Keratinocyte (primary cell): ENCODE measurements at regions not wholly inside any gene's neighbourhood (a gene's known extent, or its start where the extent isn't known, plus 50 kb on each side); places are given as distances from the start of the nearest gene placed in this dataset.

Experiments used
- DNase-seq: peaks from one replicate; pipeline ENCODE4 v3.0.0-alpha.2; 2011; ENCODE audit warnings: low read depth, missing footprints, low spot score
- FAIRE-seq: peaks from 2 replicates; lab custom pipeline; 2011; peaks lifted over from hg19 to GRCh38; lab: Jason Lieb, UNC
- H2AFZ ChIP-seq: 2 replicates; pipeline ENCODE4 v1.6.0; 2012; ENCODE audit warnings: low read length, control low read depth, inconsistent platforms; ENCODE audit not compliant: control insufficient read depth
- H3K27ac ChIP-seq: 2 replicates; pipeline ENCODE4 v1.5.1; 2011; ENCODE audit warnings: low read length; ENCODE audit not compliant: control insufficient read depth, insufficient read depth
- H3K27me3 ChIP-seq: 3 replicates; pipeline ENCODE4 v1.6.0; 2011; ENCODE audit warnings: low read length; ENCODE audit not compliant: control insufficient read depth, insufficient read depth; ENCODE audit errors: extremely low read depth
- H3K36me3 ChIP-seq, 2 experiments: 2 replicates in 1 of 2; 3 replicates in 1 of 2; pipeline ENCODE4 v1.5.1; 2011; ENCODE audit warnings: low read length in 2 of 2, mild to moderate bottlenecking in 1 of 2; ENCODE audit not compliant: control insufficient read depth in 2 of 2, insufficient read depth in 2 of 2; ENCODE audit errors: extremely low read depth in 1 of 2
- H3K4me1 ChIP-seq: 3 replicates; pipeline ENCODE4 v1.5.1; 2011; ENCODE audit warnings: low read length; ENCODE audit not compliant: control insufficient read depth, insufficient read depth; ENCODE audit errors: extremely low read depth
- H3K4me2 ChIP-seq: 3 replicates; pipeline ENCODE4 v1.6.0; 2011; ENCODE audit warnings: low read depth, low read length; ENCODE audit not compliant: control insufficient read depth, insufficient read depth; ENCODE audit errors: extremely low read depth
- H3K4me3 ChIP-seq, 3 experiments: fragments of 200-600 bp in 1 of 3; sonication (generic) in 1 of 3; 2 replicates in 2 of 3; 3 replicates in 1 of 3; pipeline ENCODE4 v1.5.1; 2011 to 2016; ENCODE audit warnings: low read length in 3 of 3, mild to moderate bottlenecking in 3 of 3, control low read depth in 2 of 3, inconsistent platforms in 1 of 3, low read depth in 1 of 3, mixed read lengths in 1 of 3, mixed run types in 1 of 3, moderate library complexity in 1 of 3; ENCODE audit not compliant: control insufficient read depth in 2 of 3, insufficient read depth in 2 of 3; ENCODE audit errors: extremely low read depth in 1 of 3
- H3K79me2 ChIP-seq: 2 replicates; pipeline ENCODE4 v1.6.0; 2012; ENCODE audit warnings: low read length; ENCODE audit not compliant: control insufficient read depth, insufficient read depth
- H3K9ac ChIP-seq: 3 replicates; pipeline ENCODE4 v1.6.0; 2011; ENCODE audit warnings: low read length; ENCODE audit not compliant: control insufficient read depth, insufficient read depth; ENCODE audit errors: extremely low read depth
- H3K9me1 ChIP-seq: 3 replicates; pipeline ENCODE4 v1.6.0; 2011; ENCODE audit warnings: low read length; ENCODE audit not compliant: control insufficient read depth, insufficient read depth; ENCODE audit errors: extremely low read depth
- H3K9me3 ChIP-seq: 2 replicates; pipeline ENCODE4 v1.5.1; 2012; ENCODE audit warnings: low read depth, low read length; ENCODE audit not compliant: control insufficient read depth
- H4K20me1 ChIP-seq: 3 replicates; pipeline ENCODE4 v1.6.0; 2011; ENCODE audit warnings: low read length; ENCODE audit not compliant: control insufficient read depth, insufficient read depth; ENCODE audit errors: extremely low read depth
- CTCF ChIP-seq, 3 experiments: IDR thresholded peaks in 1 of 3; conservative IDR thresholded peaks in 1 of 3; optimal IDR thresholded peaks in 1 of 3; 2 replicates in 2 of 3; 3 replicates in 1 of 3; pipeline versions ENCODE3 to v1.5.1; 2011; ENCODE audit warnings: low read length in 3 of 3, mild to moderate bottlenecking in 3 of 3, moderate library complexity in 2 of 3, control low read depth in 1 of 3, inconsistent platforms in 1 of 3; ENCODE audit not compliant: insufficient read depth in 2 of 3; ENCODE audit errors: extremely low read depth in 1 of 3
- EZH2 ChIP-seq: IDR thresholded peaks from one replicate; pipeline ENCODE4 v1.6.1; 2012; ENCODE audit warnings: inconsistent platforms, mild to moderate bottlenecking, low read length, moderate library complexity
- dilution Hi-C: fragments of 300-500 bp; cut with MboI; formaldehyde crosslinking; loops from one replicate; pipeline ENCODE4 v1.7.0; 2020; ENCODE audit warnings: low sequenced_read_pairs; ENCODE audit not compliant: extremely low pct_ligation_motif_present

DNA sequence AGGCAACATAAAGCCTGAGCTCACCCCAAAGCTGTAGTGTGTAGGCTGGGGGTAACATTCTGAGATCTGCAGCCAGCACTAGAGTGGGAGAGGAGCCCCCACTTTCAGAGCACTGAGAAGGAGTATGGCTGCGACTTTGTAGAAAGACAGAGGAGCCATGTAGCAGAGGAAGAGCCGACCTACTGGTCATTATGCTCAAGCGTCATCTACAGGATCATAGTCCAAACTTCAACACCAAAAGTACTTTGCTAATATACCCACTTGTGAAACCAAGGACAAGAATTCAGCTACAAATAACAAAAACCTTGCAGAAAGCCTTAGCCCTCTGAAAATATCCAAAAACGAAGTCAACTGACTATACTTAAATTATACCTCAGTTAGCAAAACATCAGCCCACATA, 330.1 kb downstream of the MAN2A1 start:
- no peaks in the 10 kb centered on the region for H3K9me1 ChIP-seq
- dilution Hi-C loops: no loop called here

DNA sequence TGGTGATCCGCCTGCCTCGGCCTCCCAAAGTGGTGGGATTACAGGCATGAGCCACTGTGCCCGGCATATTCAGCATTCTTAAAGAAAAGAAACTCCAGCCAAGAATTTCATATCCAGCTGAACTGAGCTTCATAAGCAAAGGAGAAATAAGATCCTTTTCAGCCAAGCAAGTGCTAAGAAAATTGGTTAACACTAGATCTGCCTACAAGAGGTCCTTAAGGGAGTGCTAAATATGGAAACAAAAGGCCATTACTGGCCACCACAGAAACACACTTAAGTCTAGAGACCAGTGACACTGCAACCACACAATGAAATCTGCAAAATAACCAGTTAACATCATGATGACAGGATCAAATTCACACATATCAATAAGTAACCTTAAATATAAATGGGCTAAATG, 331.5 kb downstream of the MAN2A1 start:
- Histone ChIP-seq H3K27ac (no peak overlapping the region), H3K79me2 (no peaks in the 10 kb centered on the region), H3K9me1 (no peaks in the 10 kb centered on the region), H3K4me3 (no peak overlapping the region), H3K27me3 (no peaks in the 10 kb centered on the region), H3K4me2 (no peak overlapping the region), H4K20me1 (no peaks in the 10 kb centered on the region), H3K36me3 (no peaks in the 10 kb centered on the region), H2AFZ (no peak overlapping the region), H3K9me3 (no peaks in the 10 kb centered on the region), H3K4me1 (no peaks in the 10 kb centered on the region), H3K9ac (no peak overlapping the region)
- DNase-seq (no peak), FAIRE-seq (no peak)
- no peak for TF ChIP-seq CTCF (optimal IDR thresholded peaks at IDR 0.05 in 1 of 3, IDR thresholded peaks at IDR 0.05 in 1 of 3, conservative IDR thresholded peaks at IDR 0.05 in 1 of 3; ENCODE audit: extremely low read depth in 1 of 3, insufficient read depth in 2 of 3, low read length in 3 of 3)
- no peak for TF ChIP-seq EZH2
- dilution Hi-C loops: no loop called here

More for the DNA sequence above, 330.1 kb downstream of the MAN2A1 start:
- no peaks in the 10 kb centered on the region for H3K79me2 ChIP-seq
- no peaks in the 10 kb centered on the region for H4K20me1 ChIP-seq
- no peak overlapping the region for H3K4me3 ChIP-seq
- no peak overlapping the region for H3K27ac ChIP-seq
- H3K36me3 ChIP-seq: no peaks in the 10 kb centered on the region
- H3K9ac ChIP-seq: no peak overlapping the region
- H3K9me3 ChIP-seq: no peaks in the 10 kb centered on the region
- no peaks in the 10 kb centered on the region for H3K4me1 ChIP-seq
- H3K27me3 ChIP-seq: no peaks in the 10 kb centered on the region
- H2AFZ ChIP-seq: no peak overlapping the region
- no peak overlapping the region for H3K4me2 ChIP-seq
- DNase-seq: no peak
- FAIRE-seq: no peak
- TF ChIP-seq EZH2 (no peak), CTCF (optimal IDR thresholded peaks at IDR 0.05 in 1 of 3, IDR thresholded peaks at IDR 0.05 in 1 of 3, conservative IDR thresholded peaks at IDR 0.05 in 1 of 3; ENCODE audit: extremely low read depth in 1 of 3, insufficient read depth in 2 of 3, low read length in 3 of 3) (no peak)
